Memory B cell (primary cell): ENCODE measurements at regions not wholly inside any gene's neighbourhood (a gene's known extent, or its start where the extent isn't known, plus 50 kb on each side); places are given as distances from the start of the nearest gene placed in this dataset.
"Not testable (repeated sequence)": the region's sequence is repeated elsewhere in the genome, so short reads cannot be mapped to it uniquely, and the experiment has no call there.

Experiments used
- ATAC-seq: fragments of 150-1000 bp; cut with Tn5 transposase; 2 replicates; pipeline ENCODE4 v1.10.0; 2021; ENCODE audit warnings: low read depth, mild to moderate bottlenecking, moderate library complexity
- DNase-seq, 2 donors: peaks; one replicate each; pipeline ENCODE4 v3.0.0; 2022; ENCODE audit warnings: low spot score in 2 of 2
- H3K27ac Mint-ChIP-seq: one replicate; pipeline ENCODE4 v1.8.0; 2022; ENCODE audit warnings: mild to moderate bottlenecking, moderate library complexity, mixed read lengths
- H3K27me3 Mint-ChIP-seq: one replicate; pipeline ENCODE4 v1.8.0; 2022; ENCODE audit warnings: mixed read lengths
- H3K36me3 Mint-ChIP-seq: one replicate; pipeline ENCODE4 v1.8.0; 2022; ENCODE audit warnings: mild to moderate bottlenecking, mixed read lengths
- H3K4me1 Mint-ChIP-seq: one replicate; pipeline ENCODE4 v1.8.0; 2022; ENCODE audit warnings: mixed read lengths
- H3K4me3 Mint-ChIP-seq: one replicate; pipeline ENCODE4 v1.8.0; 2022; ENCODE audit warnings: mild to moderate bottlenecking, moderate library complexity, mixed read lengths
- H3K9me3 Mint-ChIP-seq: one replicate; pipeline ENCODE4 v1.8.0; 2022; ENCODE audit warnings: mixed read lengths

GRCh38 chr16:75948886-75949285 is 222.6 kb upstream of the CPHXL start:
- Mint-ChIP-seq H3K4me3 (no peak overlapping the region), H3K27ac (no peak overlapping the region), H3K36me3 (no peaks in the 10 kb centered on the region), H3K9me3 (peaks cover 4% of the 10 kb centered on the region), H3K4me1 (no peaks in the 10 kb centered on the region), H3K27me3 (peaks cover 1% of the 10 kb centered on the region)
- ATAC-seq (no peak), DNase-seq (no peak)

DNA sequence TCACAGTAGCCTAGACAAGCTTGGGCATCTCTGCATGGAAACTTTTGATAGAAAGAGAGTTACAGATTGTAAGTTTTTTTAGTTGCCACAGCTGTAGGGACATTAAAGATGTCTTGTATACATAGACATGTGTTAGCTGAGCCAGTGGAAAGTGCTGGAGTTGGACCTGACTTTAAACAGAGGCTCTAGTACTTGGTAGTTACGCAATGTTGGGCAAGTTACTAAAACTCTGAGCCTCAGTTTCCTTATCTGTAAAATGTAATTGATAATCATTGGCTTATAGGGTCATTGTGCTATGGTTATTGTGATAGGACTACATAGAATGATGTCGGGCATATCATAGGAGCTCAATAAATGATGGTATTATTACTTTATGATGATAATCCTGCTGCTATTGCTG is 225.8 kb upstream of the CPHXL start:
- no peak for ATAC-seq
- peaks cover 4% of the 10 kb centered on the region for H3K9me3 Mint-ChIP-seq
- DNase-seq, result no peak
- H3K4me3 Mint-ChIP-seq, result no peak overlapping the region
- H3K27ac Mint-ChIP-seq, result no peak overlapping the region
- peaks cover 1% of the 10 kb centered on the region for H3K27me3 Mint-ChIP-seq
- H3K36me3 Mint-ChIP-seq, result no peaks in the 10 kb centered on the region
- no peaks in the 10 kb centered on the region for H3K4me1 Mint-ChIP-seq

GRCh38 chr16:75957870-75958269 is 231.6 kb upstream of the CPHXL start:
- peaks cover 5% of the 10 kb centered on the region for H3K9me3 Mint-ChIP-seq
- no peak for DNase-seq
- no peaks in the 10 kb centered on the region for H3K27me3 Mint-ChIP-seq
- H3K4me1 Mint-ChIP-seq, result no peaks in the 10 kb centered on the region
- no peak overlapping the region for H3K27ac Mint-ChIP-seq
- ATAC-seq, result no peak
- no peak overlapping the region for H3K4me3 Mint-ChIP-seq
- no peaks in the 10 kb centered on the region for H3K36me3 Mint-ChIP-seq

GRCh38 chr16:75965504-75966374 is 239.4 kb upstream of the CPHXL start:
- Mint-ChIP-seq H3K4me3 (no peak overlapping the region), H3K27ac (no peak overlapping the region), H3K4me1 (no peaks in the 10 kb centered on the region), H3K9me3 (no peaks in the 10 kb centered on the region), H3K27me3 (peaks cover 1% of the 10 kb centered on the region), H3K36me3 (no peaks in the 10 kb centered on the region)
- ATAC-seq, result no peak
- DNase-seq, result no peak

DNA sequence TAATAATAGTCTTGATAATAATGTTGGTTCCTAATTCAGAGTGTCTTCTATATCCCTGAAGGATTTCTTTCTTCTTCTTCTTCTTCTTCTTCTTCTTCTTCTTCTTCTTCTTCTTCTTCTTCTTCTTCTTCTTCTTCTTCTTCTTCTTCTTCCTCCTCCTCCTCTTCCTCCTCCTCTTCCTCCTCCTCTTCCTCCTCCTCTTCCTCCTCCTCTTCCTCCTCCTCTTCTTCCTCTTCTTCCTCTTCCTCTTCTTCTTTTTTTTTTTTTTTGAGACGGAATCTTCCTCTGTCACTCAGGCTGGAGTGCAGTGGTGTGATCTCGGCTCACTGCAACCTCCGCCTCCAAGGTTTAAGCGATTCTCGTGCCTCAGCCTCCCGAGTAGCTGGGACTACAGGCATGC is 242.8 kb upstream of the CPHXL start:
- not testable (repeated sequence) for H3K36me3 Mint-ChIP-seq, H3K4me3 Mint-ChIP-seq, H3K27ac Mint-ChIP-seq, H3K27me3 Mint-ChIP-seq, ATAC-seq, H3K4me1 Mint-ChIP-seq, H3K9me3 Mint-ChIP-seq, DNase-seq

DNA sequence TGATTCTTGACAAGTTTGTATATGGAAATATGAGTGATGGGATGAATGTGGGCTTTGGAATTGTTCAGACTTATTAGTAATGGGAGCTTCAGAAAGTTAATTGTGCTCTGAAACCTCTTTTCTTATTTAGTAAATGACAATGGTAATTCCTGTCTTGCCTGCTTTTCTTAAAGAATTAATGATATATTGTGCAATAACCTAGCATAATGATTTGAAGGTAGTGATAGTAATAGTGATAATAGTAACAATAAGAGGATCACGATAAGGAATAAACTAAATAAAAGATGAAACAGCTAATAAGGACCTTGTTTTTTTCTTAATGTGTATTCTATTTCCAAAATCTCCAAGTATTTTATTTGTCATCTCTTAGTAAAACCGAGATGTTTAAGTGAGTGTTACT is 245.0 kb upstream of the CPHXL start:
- no peak overlapping the region for H3K27ac Mint-ChIP-seq
- H3K4me1 Mint-ChIP-seq, result no peaks in the 10 kb centered on the region
- no peak for ATAC-seq
- no peaks in the 10 kb centered on the region for H3K9me3 Mint-ChIP-seq
- no peaks in the 10 kb centered on the region for H3K36me3 Mint-ChIP-seq
- DNase-seq, result no peak
- H3K27me3 Mint-ChIP-seq, result peaks cover 1% of the 10 kb centered on the region
- H3K4me3 Mint-ChIP-seq, result no peak overlapping the region

GRCh38 chr16:75983296-75983695 is 257.0 kb upstream of the CPHXL start:
- no peaks in the 10 kb centered on the region for H3K27me3 Mint-ChIP-seq
- H3K9me3 Mint-ChIP-seq, result no peaks in the 10 kb centered on the region
- no peak overlapping the region for H3K27ac Mint-ChIP-seq
- no peaks in the 10 kb centered on the region for H3K4me1 Mint-ChIP-seq
- ATAC-seq (no peak), DNase-seq (no peak)
- H3K36me3 Mint-ChIP-seq, result no peaks in the 10 kb centered on the region
- no peak overlapping the region for H3K4me3 Mint-ChIP-seq

DNA sequence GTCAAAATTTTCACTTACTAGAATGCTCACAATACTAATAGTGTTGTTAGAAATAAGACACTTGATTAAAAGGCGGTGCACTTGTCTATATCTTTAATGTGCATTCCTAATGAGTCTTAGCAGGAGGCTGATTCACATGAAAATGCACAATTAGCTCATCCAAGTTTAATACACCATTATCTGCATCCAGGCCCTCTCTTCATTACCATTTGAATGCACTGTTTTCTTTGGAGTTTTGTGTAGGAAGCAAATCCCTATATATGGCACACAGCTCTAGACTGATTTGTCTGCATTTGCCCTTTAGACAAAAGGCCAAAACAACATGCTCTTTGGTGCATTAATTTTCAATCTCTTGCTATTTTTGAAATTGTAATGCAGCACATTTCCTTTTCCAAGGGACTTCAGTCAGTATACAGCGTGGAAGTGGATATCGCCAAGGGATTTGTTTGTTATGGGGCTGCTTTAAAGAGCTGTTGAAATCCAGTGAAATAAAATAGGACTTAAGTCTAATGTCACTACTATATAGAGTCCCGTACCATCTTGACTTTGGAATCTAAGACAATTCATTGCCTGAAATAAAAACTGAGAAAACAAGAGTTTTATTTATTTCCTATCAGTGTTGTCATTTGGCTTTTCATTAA is 257.6 kb upstream of the CPHXL start:
- Mint-ChIP-seq H3K4me3 (no peak overlapping the region), H3K9me3 (no peaks in the 10 kb centered on the region), H3K27ac (no peak overlapping the region), H3K36me3 (no peaks in the 10 kb centered on the region), H3K27me3 (no peaks in the 10 kb centered on the region), H3K4me1 (no peaks in the 10 kb centered on the region)
- ATAC-seq (no peak), DNase-seq (no peak)

- no peak overlapping the region for H3K27ac Mint-ChIP-seq
- no peaks in the 10 kb centered on the region for H3K36me3 Mint-ChIP-seq
- no peak for ATAC-seq
- no peaks in the 10 kb centered on the region for H3K27me3 Mint-ChIP-seq
- no peak for DNase-seq
- H3K4me1 Mint-ChIP-seq, result no peaks in the 10 kb centered on the region
- H3K9me3 Mint-ChIP-seq, result no peaks in the 10 kb centered on the region
- H3K4me3 Mint-ChIP-seq, result no peak overlapping the region
Measured at GRCh38 chr16:75987323-75987722, 261.0 kb upstream of the CPHXL start.

DNA sequence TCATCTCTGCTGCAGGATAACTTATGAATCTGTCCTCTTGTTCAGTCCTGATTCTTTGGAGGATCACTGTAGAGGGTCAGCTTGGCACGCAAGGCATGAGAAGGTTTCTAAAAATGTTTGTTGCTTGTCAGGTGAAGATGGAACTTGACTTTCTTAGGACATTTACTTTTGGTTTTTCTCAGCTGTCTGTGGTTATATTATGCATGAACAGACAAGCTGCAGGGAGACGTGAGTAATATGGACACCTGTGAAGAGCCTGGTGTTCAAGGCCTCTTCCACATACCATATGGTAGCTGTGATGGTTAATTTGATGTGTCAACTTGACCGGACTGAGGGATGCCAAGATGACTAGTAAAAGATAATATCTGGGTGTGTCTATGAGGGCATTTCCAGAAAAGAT is 270.2 kb upstream of the CPHXL start:
- ATAC-seq (no peak), DNase-seq (no peak)
- Mint-ChIP-seq H3K36me3 (no peaks in the 10 kb centered on the region), H3K27ac (no peak overlapping the region), H3K4me3 (no peak overlapping the region), H3K9me3 (peaks cover 2% of the 10 kb centered on the region), H3K27me3 (no peaks in the 10 kb centered on the region), H3K4me1 (no peaks in the 10 kb centered on the region)

GRCh38 chr16:75997606-75998005 is 271.3 kb upstream of the CPHXL start:
- no peaks in the 10 kb centered on the region for H3K4me1 Mint-ChIP-seq
- H3K27me3 Mint-ChIP-seq, result no peaks in the 10 kb centered on the region
- H3K27ac Mint-ChIP-seq, result no peak overlapping the region
- no peak overlapping the region for H3K4me3 Mint-ChIP-seq
- peaks cover 2% of the 10 kb centered on the region for H3K9me3 Mint-ChIP-seq
- H3K36me3 Mint-ChIP-seq, result no peaks in the 10 kb centered on the region
- ATAC-seq, result no peak
- DNase-seq, result no peak

DNA sequence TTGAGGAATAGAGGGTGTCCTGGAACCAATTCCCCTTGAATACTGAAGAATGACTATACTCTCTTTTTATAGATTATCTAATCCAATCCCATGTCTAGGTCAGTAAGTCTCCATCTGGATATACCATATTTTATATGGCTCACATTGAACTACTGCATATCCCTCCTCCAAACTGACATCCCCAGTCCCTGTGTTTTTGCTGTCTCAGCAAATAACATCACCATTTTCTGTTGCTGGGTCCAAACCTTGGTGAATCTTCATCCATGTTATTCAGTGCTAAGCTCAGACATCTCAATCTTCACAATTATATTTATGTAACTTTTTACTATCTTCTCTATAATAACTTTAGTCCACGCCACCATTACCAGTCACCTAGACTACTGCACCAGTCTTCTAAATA is 269.6 kb upstream of the CNTNAP4 start:
- Mint-ChIP-seq H3K9me3 (no peaks in the 10 kb centered on the region), H3K4me3 (no peak overlapping the region), H3K27ac (no peak overlapping the region), H3K36me3 (no peaks in the 10 kb centered on the region), H3K27me3 (no peaks in the 10 kb centered on the region), H3K4me1 (no peaks in the 10 kb centered on the region)
- ATAC-seq (no peak), DNase-seq (no peak)

GRCh38 chr16:76023835-76024234 is 253.4 kb upstream of the CNTNAP4 start:
- no peaks in the 10 kb centered on the region for H3K36me3 Mint-ChIP-seq

GRCh38 chr16:76035689-76036088 is 241.5 kb upstream of the CNTNAP4 start:
- DNase-seq (no peak), ATAC-seq (no peak)
- Mint-ChIP-seq H3K4me1 (no peaks in the 10 kb centered on the region), H3K27me3 (no peaks in the 10 kb centered on the region), H3K9me3 (peaks cover 13% of the 10 kb centered on the region), H3K27ac (no peak overlapping the region), H3K4me3 (no peak overlapping the region), H3K36me3 (no peaks in the 10 kb centered on the region)

More at GRCh38 chr16:76023835-76024234, 253.4 kb upstream of the CNTNAP4 start:
- peaks cover 4% of the 10 kb centered on the region for H3K9me3 Mint-ChIP-seq
- H3K27me3 Mint-ChIP-seq, result peaks cover under 1% of the 10 kb centered on the region
- ATAC-seq (no peak), DNase-seq (no peak)
- no peaks in the 10 kb centered on the region for H3K4me1 Mint-ChIP-seq
- no peak overlapping the region for H3K27ac Mint-ChIP-seq
- no peak overlapping the region for H3K4me3 Mint-ChIP-seq

GRCh38 chr16:76038097-76038496 is 239.1 kb upstream of the CNTNAP4 start:
- H3K27me3 Mint-ChIP-seq, result no peaks in the 10 kb centered on the region
- peaks cover 9% of the 10 kb centered on the region for H3K9me3 Mint-ChIP-seq
- DNase-seq, result no peak
- H3K4me3 Mint-ChIP-seq, result no peak overlapping the region
- no peaks in the 10 kb centered on the region for H3K36me3 Mint-ChIP-seq
- H3K4me1 Mint-ChIP-seq, result no peaks in the 10 kb centered on the region
- H3K27ac Mint-ChIP-seq, result no peak overlapping the region
- no peak for ATAC-seq
